ENCODE measurements at regions not wholly inside any gene's neighbourhood (a gene's known extent, or its start where the extent isn't known, plus 50 kb on each side); places are given as distances from the start of the nearest gene placed in this dataset.

DNA sequence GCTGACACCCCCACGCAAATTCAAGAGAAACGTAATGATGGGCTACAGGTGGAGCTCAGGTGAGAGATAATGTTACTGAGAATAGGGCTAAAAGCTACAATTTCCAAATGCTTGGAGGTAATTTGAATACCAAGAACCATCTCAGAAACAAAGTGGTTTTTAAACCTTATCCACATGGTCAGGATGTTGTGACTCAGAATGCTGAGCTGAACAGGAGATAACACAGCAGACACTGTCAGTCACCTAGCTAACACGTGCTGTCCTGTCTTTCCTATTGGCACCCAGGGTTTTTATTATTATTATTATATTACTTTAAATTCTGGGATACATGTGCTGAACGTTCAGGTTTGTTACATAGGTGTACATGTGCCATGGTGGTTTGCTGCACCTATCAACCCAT is 233.0 kb upstream of the MAF start:
- DNase-seq (ENCODE audit: low read depth), result no peak

DNA sequence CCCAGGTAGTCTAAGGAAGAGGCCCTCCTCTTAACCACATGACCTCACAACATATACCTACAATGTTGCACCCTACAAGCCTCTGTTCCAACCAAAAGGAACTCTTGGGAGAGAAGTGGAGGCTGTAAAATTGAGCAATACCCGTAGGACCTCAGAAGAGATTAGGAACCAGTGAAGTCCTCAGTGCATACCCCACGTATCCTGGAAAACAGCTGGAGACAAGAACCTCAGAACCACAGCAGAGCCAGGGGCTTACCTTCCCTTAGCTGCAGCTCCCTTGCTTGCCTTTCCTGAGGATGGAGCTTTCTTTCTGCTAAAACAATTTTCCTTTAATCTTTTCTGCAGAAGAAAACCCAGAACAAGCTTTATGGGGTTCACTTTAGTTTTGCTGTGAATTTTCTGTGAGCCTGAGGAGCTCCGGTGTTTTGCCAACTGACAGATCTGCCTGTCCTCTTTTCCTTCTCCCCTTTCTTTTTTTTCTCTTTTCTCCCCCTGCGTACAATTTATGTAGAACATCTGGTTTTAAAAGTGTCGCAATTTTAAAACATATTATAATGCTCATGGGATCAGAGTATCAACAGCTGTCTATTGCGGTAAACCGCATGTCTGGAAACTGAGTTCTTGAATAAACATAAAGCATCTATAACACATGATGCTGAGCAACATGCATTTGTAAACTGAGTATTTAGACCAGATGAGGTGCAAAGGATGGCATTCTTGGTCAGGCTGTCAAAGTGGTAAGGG is 226.4 kb upstream of the MAF start:
- no peak for DNase-seq (ENCODE audit: low read depth)

DNA sequence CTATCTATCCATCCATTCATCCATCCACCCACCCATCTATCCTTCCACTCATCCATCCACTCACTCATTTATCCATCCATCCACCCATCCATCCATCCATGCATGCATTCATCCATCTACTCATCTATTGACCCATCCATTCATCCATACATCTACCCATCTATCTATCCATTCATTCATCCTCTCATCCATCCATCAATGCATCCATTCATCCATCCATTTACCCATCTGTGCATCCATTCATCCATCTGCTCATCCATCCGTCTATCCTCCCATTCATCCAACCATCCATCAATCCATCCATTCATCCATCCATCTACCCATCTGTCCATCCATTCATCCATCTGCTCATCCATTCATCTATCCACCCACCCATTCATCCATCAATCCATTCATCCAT is 224.5 kb upstream of the MAF start:
- DNase-seq (ENCODE audit: low read depth), result no peak

DNA sequence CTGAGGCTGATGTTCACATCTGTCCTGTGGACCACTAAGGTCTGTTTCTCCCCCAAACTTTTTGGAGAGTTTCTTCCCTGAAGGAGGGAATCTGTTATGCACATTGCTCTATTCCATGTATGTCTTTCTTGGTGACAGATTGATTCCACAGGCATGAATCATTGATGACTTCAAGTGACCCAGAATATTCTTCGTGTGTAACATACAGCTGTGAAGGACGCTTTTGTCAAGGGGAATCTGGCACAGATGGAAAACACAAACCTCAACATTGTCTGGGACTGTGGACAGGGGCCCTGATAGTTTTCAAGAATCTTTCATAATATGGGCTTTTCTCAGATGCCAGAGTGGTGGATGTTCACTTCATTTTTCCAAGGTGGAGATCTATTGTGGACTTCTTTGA is 223.1 kb upstream of the MAF start:
- no peak for DNase-seq (ENCODE audit: low read depth)

DNA sequence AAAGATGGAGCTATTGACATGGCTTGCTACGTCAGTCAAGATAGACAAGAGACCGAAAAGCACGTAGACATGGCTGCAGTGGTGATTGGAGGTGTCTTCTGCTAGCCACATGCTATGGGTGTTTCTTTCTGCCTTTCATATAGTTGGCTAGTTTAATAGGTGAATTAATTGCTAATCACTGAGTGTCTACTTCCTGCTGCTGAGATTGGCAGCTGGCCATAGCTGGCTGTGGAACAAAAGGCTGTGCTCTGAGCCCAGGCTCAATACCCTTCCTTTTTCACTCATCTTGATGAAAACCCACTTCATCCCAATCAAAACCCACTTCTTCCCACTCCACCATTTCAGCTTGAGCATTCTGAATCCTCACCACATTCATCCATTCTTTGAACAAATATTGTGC is 221.4 kb upstream of the MAF start:
- no peak for DNase-seq (ENCODE audit: low read depth)

DNA sequence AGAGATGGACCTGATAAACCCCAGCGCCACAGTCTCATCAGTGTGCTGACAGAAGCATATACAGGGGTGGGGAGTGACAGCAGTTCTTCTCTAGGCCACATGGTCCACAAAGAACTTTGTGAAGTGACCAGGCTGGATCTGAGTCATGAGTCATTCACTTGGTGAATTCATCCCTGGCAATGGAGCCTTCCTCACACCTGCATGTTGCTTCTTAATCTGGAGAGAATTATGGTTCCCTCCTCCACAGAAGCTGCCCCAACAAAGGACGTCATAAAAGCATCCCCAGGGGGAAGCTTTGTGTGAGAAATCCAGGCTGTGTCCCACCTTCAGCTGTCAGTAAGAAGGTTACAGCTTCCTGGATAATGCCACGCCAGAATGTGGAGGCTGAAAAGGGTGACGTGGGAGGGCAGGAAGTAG is 215.6 kb upstream of the MAF start:
- DNase-seq (ENCODE audit: low read depth), result no peak

DNA sequence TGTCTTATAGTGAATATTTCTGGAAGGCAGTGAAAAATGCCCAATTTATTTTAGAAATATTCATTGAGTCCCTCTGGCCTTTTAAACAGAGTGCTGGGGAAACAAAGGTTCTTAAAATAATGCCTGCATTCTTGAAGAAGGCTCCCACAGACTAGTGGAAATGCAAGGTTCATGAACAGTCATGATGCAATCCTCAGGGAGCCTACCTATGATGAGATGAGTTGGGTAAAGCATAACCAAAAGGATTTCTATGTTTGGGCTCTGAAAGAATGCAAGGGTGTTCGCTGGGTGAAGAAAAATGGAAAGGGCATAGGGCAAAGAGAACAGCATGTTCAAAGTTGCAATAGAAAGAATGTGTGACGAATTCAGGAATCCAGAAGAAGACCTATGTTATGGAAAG is 214.5 kb upstream of the MAF start:
- no peak for DNase-seq (ENCODE audit: low read depth)

DNA sequence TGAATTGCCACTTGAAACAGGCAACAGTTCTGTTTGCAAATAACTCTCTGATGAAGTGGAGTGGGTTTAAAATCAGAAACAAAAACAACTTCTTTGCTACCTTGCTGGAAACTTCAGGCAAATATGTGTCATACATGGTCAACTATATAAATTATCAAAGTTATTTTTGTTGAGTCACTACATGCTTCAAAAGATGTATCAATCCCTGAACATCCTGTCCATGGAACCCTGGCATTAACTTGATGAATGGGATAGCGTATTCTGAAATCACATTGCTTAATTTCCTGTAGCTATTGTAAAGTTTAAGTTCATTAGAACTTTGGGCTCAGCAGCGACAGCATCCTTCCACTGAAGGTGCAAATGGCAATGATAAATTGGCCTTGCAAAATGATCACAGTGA is 213.6 kb upstream of the MAF start:
- no peak for DNase-seq (ENCODE audit: low read depth)

DNA sequence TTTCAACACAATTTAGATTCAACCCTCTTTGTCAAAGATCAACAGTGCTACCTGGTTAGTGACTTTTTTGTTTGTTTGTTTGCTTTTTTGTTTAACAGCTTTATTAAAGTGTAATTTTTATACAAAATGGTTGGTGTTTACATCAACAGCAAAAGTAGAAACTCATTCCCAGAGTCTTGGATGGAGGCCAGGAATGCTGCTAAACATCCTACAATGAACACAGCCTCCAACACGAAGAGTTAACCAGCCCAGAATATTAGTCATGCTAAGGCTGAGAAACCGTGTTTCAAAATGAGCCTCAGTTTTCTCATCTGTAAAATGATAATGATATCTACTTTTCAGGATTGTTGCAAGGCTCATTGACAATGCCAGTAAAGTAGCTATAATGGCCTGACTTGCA is 211.0 kb upstream of the MAF start:
- no peak for DNase-seq (ENCODE audit: low read depth)

DNA sequence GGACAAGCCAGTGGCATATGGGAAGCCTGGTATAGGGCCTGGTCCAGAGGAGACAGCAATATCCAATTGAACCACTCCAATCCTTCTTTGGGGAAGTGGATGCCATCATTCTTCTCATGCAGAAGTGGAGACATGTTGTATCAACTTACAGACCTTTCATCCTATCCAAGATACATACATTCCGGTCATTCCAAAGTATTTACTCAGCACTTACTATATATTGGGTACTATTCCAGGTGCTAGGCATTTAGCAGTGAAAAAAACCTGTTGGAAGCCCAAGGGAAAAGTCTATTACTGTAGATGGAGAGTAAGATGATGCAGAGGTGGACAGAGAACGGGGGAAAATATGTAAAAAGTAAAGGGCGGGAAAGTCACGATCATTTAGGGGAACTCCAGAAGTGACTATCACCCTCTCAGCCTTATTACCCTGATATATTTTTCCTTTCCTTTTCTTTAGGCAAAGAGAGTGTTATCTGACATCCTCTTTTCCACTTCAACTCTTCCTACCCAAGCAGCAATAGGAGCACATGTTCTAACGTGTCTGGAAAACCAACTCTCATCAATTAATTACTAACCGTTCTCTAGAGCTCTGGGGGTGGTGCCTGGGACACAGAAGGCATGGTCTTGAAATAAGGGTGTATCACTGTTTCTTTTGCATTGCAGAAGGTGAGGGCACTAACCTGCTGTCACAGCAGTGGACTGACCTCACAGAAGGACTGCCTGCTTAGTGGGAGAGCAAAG is 210.1 kb upstream of the MAF start:
- DNase-seq (ENCODE audit: low read depth), result no peak

DNA sequence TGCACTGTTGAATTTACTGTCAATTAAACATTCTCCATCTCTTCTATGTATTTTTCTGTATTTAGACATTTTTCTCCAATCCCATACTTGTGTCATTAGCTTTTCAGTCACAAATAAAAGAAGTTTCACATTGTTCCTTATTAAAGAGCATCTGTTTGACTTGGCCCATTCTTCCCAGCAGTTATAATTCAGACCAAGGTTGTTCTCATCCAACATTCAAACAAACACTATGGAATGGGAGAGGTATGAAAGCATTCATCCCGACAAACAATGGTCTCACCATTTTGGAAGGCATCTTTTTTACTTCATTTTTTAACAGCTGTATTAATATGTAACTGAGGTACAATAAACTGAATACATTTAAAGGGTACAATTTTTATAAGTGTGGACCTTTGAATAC is 208.8 kb upstream of the MAF start:
- DNase-seq (ENCODE audit: low read depth), result no peak

DNA sequence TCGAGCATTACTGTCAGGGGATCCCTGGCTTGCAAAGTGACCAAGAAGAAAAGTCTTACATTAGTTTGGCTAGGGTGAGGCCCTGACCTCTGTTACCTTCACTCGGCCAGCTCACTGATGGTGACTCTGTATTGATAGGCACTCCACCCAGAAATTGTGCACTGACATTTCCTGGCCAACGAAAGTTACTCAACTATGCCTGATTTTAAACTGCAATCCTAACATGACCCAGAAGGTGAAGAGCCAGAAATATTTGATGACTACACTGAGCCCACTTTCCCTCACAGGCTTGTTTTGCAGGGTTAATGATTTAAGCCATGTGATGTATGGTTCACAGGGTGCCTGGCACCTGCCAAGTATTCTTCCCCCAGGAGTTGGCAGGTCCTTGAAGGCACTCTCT is 208.2 kb upstream of the MAF start:
- DNase-seq (ENCODE audit: low read depth), result no peak

DNA sequence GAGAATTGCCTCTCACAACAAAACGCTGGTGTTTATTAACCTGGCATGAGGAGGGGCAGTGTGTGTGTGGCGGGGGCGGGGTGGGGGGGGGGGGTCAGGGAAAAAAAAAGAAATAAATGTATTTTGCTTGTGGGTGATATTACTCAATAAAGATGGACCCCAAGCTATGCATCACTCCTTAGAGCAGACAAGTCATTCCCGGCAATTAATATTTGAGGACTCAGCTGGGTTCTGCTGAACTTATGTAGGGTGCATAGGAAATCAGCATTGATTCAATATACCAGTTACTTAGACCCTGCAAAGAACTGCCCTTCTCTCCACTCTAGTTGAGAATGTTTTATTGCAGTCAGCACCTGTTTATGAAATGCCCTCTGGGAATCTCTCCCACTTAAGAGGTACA is 206.2 kb upstream of the MAF start:
- DNase-seq (ENCODE audit: low read depth), result no peak

DNA sequence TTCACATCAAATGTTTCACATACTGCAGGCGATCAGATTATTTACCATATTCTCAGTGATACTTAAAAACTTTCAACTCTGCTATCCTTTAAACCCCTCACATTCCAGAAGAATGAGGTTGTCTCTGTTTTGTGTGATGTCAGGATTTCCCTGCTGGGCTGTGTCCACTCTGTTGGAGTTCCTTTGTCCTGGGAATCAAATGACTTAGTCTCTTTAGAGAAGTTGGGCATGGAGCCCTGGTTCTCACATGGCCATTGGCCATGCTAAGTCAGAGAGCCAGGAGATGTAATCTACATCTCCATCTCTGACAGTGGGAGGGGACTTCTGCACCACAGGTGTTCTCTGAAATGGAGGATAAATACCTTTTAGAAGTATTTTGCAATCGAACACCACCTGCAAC is 205.1 kb upstream of the MAF start:
- DNase-seq (ENCODE audit: low read depth), result no peak

DNA sequence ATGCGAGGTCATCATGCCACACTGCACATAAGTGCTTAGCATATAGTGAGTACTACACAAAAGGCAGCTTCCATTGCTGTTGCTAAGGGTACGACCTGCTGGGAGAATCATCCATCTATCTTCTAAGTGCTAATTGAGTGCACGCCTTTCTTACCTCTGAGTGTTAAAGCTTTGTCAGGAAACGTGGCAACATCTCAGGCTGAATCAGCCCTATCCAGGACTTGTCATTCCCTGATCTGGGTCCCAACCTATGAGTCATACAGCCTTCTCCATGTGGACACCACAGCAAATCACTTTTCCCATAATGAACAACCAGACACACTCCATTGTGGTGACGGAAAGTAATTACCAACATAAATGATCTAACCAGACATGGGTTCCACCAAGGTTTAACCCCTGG is 201.1 kb upstream of the MAF start:
- no peak for DNase-seq (ENCODE audit: low read depth)

DNA sequence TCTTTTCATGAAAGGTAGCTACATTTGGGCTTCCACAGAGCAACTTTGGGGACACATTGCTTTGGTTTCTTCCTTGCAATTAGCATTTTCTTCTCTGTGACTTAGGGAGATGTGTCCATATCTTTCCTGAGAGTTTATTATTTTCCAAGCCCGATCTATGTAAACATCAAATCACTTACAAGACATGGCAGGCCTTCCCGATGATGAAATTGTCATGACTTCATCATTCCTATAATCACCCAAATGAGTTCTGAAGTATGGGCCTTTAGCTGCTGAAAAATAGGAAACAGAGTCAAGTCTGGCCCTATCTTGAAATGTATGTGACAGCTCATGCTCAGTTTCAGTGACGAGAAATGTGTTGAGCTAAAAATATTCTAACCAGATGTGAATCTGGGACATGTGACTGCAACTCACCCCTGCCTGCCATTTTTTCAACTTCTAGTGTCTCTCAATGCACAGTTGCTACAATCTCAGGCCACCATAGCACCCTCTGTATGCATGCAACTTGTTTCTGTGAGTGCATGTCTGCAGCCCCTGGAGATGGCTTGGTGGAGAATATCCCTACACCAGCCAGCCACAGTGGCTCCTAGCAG is 199.6 kb upstream of the MAF start:
- DNase-seq (ENCODE audit: low read depth), result no peak

DNA sequence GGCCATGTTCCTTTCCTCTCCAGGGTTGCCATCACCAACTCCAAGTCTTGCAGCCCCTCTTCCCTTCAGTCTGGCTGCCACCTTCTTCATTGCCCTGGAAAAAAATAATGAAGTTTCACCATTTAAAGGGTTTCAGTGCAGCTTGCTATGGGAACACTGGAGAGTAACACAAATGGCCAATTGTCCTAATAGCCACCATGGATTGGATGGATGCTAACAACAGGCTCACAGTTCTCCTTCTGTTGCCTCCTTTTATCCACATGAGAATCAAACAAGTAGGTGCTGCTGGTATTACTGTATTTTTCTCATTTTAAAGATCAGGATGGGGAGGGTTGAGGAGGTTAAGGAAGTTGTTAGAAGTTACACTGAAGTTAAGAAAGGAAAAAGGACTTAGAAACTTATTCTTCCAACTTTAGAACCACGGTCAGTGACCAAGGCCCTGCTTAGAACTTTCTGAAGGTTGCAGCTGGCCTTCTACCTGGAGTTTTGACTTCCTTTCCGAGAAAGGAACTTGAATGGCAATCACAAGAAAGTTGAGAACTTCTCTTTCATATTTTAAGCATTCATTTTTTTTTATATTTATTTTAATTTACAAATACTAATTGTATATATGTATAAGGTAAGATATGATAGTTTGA is 198.0 kb upstream of the MAF start:
- no peak for DNase-seq (ENCODE audit: low read depth)

DNA sequence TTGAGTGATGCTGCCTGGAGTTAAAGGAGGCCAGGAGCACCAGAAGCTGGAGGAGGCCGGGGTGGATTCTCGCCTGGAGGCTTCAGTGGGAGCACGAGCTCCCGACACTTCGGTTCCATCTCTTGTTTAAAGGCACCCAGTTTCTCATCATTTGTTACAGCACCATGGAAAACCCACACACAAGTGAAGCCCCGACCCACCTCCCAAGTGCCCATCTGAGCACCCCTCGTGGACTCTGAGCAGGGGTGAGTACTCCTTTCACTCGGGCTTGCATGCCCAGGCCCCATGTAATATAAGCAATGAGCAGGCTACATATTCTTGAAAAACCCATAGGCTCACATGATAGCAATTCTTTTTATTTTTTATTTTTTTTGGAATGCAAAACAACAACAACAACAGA is 196.9 kb upstream of the MAF start:
- no peak for DNase-seq (ENCODE audit: low read depth)

DNA sequence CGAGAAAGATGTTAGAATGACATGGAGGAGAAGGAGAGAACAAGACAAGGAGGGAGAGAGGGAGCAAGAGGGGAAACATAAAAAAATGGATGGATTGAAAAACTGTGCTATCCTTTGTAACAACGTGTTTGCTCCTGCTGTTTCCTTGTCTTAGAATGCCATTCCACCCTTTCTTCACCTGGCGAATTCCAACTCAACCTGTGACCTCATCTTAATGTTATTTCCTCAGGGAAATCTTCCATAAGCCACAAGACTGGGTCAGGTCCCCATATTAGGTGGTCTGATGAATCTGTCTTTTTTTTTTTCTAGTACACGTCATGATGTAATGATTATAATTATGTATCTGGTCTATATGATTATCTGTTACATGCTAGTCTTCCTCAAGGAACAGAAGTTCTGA is 195.0 kb upstream of the MAF start:
- DNase-seq (ENCODE audit: low read depth), result no peak

DNA sequence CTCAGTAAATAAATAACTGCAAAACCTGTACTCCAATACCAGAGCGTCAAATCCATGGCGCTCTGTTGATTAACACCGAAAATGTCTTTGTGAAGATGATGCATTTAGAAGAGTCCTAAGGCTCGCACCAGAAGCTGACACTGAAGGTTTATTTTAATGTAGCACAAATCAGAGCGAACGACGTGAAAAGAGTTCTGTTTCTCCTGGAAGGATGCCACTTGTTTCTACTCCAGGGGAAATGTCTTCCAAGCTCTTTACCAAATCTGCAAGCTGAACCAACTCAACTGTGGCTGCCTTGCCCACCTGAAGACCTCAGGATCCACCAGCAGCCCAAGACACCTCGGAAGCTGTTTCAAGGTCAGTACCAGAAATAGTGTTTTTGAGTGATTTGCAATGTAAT is 194.4 kb upstream of the MAF start:
- DNase-seq (ENCODE audit: low read depth), result no peak

DNA sequence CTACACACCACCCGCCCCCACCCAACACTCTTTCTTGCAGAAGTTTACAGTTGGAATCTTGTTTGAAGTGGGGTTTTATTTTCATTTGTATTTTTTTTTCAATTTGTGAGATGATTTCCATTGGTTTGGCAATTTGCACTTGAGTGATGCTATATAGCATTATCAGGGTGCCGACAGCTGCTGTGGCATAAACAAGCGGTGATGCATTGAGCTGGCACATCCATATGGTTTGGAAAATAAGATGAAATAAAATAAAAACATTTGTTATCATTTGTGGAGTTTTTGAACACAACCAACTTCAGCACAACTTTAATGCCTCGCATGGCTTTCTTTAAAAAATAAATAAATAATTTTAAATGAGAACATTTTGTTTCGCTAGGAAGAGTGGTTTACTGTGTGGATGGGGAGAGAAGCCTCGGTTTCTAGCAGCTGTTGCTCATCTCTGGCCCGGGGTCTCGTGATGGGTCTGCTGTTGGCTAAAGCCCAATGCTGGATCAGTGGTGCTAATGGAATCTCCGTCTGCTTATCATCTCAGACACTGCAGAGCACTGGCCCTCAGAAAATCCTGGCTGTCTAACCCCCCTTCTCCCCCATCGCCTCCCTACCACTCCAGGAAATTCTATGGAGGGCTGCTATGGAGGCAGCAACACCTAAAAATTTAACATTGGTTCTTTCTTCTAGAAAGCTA is 192.3 kb upstream of the MAF start:
- DNase-seq (ENCODE audit: low read depth), result no peak

DNA sequence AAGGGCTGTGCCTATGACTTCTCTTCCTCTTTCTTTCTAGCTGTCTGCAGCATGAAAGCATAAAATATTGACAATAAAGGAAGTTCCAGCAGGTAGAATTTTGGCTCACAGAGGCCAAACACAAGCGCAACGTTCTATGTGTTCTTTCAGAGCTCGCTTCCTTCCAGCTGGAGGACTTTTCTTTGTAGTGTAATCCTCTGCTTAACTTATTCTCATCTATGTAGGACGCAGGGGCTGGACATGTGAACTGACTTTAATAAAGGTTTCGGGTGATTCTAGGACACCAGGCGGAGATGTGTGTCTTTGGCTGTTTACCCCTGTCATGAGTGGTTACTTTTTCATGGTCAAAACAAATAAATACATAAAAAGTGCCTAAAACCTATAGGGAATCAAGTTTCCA is 191.5 kb upstream of the MAF start:
- DNase-seq (ENCODE audit: low read depth), result no peak

DNA sequence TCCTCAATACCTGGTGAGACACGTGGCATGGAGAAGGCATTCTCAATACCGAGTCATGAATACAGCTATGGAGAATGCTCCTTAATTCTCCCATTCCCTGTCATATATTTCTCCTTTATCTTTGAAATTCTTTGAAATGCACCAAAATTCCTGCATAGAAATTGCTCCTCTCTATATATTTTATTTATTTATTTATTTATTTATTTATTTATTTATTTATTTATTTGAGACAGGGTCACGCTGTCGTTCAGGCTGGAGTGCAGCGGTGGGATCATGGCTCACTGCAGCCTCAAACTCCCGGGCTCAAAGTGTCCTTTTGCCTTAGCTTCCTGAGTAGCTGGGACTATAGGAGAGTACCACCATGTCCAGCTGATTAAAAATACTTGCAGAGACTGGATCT is 190.3 kb upstream of the MAF start:
- DNase-seq (ENCODE audit: low read depth), result no peak

All from activated T-helper 9 cell treated with anti-CD3 and anti-CD28 coated beads, Interleukin-2, amount 50 U/mL, for 16 hours (primary cell).